Pancreas (tissue), 10 donors: ENCODE measurements at regions not wholly inside any gene's neighbourhood (a gene's known extent, or its start where the extent isn't known, plus 50 kb on each side); places are given as distances from the start of the nearest gene placed in this dataset.
"Not testable (repeated sequence)": the region's sequence is repeated elsewhere in the genome, so short reads cannot be mapped to it uniquely, and the experiment has no call there.

ENCODE experiments used
- ATAC-seq, 4 donors: fragments of 200-7000 bp; cut with Tn5 transposase; one replicate each; pipeline versions ENCODE4 v1.8.0 to v1.9.1; 2020; ENCODE audit warnings: mild to moderate bottlenecking in 4 of 4, moderate library complexity in 4 of 4
- DNase-seq, 6 donors: peaks; one replicate each; pipeline ENCODE4 v3.0.0-alpha.2; 2020
- FAIRE-seq: peaks from 2 replicates; lab custom pipeline; 2012; peaks lifted over from hg19 to GRCh38; lab: Jason Lieb, UNC
- H3K27ac ChIP-seq, 4 donors: fragments of 200-600 bp; sonication (generic); 1 replicate in 3 of 4; 2 replicates in 1 of 4; pipeline versions ENCODE4 v1.5.0 to v1.8.0; 2020
- H3K27me3 ChIP-seq, 4 donors: fragments of 200-600 bp; one replicate each; pipeline ENCODE4 v1.8.0; 2021
- H3K36me3 ChIP-seq, 3 donors: fragments of 200-600 bp; sonication (generic) in 1 of 3; one replicate each; pipeline versions ENCODE4 v1.5.0 to v1.8.0; 2020 to 2021
- H3K4me1 ChIP-seq, 3 donors: fragments of 200-600 bp; one replicate each; pipeline ENCODE4 v1.8.0; 2021
- H3K4me3 ChIP-seq, 4 donors: fragments of 200-600 bp; sonication (generic) in 2 of 4; one replicate each; pipeline versions ENCODE4 v1.5.0 to v1.8.0; 2020 to 2021
- H3K9me3 ChIP-seq, 4 donors: fragments of 200-600 bp; one replicate each; pipeline ENCODE4 v1.8.0; 2021
- CTCF ChIP-seq, 4 donors: fragments of 200-600 bp; sonication (generic) in 3 of 4; IDR thresholded peaks; one replicate each; pipeline versions ENCODE4 v1.5.0 to v1.8.0; 2021; ENCODE audit warnings: antibody characterized with exemption in 4 of 4
- WGBS, 2 donors: extraction: QIAGEN DNeasy Blood & Tissue Kit; methylation state at CpG; one replicate each; pipeline ENCODE4 v1.1.7; 2013; 5-methylcytosine and 5-hydroxymethylcytosine counted together
- intact Hi-C, 3 donors: fragments of 100-400 bp; cut with DNase I; formaldehyde crosslinking; loops; one replicate each; pipeline versions ENCODE4 v1.11.1 to v1.14.2; 2022
- donor health status: healthy with polysubstance abuse.
- donor health status: DM: no; HTN: no; CAD: no; lungs with moderate emphysema.
- donor health status: DM: no; HTN: no; CAD: no.
- donor health status: control.
- donor health status: control.
- donor health status: Bipolar disorder and iron deficiency.
- donor health status: DM: yes; HTN: yes; CAD: no.
- donor health status: DM: no; HTN: no; CAD: no.
- donor health status: DM: no; HTN: no; CAD: no.
- donor health status: DM: yes; HTN: yes; CAD: no.

- DNase-seq, H3K27me3 ChIP-seq, ATAC-seq, intact Hi-C loops, H3K4me3 ChIP-seq, H3K27ac ChIP-seq, H3K36me3 ChIP-seq, H3K9me3 ChIP-seq, H3K4me1 ChIP-seq, FAIRE-seq: not testable (repeated sequence)
- 78 to 83% methylated on average over 21 of the region's 21 CpGs for WGBS, 2 donors
Measured at GRCh38 chr16:29234536-29235275, 171.8 kb downstream of the NPIPB11 start.

GRCh38 chr16:29233705-29234404, 172.7 kb downstream of the NPIPB11 start:
- H3K9me3 ChIP-seq, H3K4me1 ChIP-seq, H3K27ac ChIP-seq, intact Hi-C loops, H3K4me3 ChIP-seq, H3K27me3 ChIP-seq, FAIRE-seq, H3K36me3 ChIP-seq, ATAC-seq: not testable (repeated sequence)
- peak in 1 of 6 donors; percentile 34 for DNase-seq
- WGBS, 2 donors: 87 to 90% methylated on average over 23 of the region's 23 CpGs

GRCh38 chr16:29232811-29233704, 173.5 kb downstream of the NPIPB11 start:
- ATAC-seq (no peak), FAIRE-seq (no peak), DNase-seq (no peak)
- 65 to 80% methylated on average over 30 of the region's 30 CpGs for WGBS, 2 donors
- Histone ChIP-seq H3K27ac (no peak overlapping the region), H3K4me1 (no peaks in the 10 kb centered on the region), H3K36me3 (no peaks in the 10 kb centered on the region), H3K27me3 (no peaks in the 10 kb centered on the region), H3K9me3 (no peaks in the 10 kb centered on the region), H3K4me3 (no peak overlapping the region)
- intact Hi-C loops: no loop called here
- no peak for TF ChIP-seq CTCF (IDR thresholded peaks at IDR 0.05)

GRCh38 chr16:29232160-29232705, 174.3 kb downstream of the NPIPB11 start:
- H3K36me3 ChIP-seq, intact Hi-C loops, H3K27ac ChIP-seq, DNase-seq, H3K27me3 ChIP-seq, FAIRE-seq, H3K9me3 ChIP-seq, H3K4me3 ChIP-seq, H3K4me1 ChIP-seq, ATAC-seq: not testable (repeated sequence)
- 68 to 86% methylated on average over 10 of the region's 10 CpGs for WGBS, 2 donors

- H3K4me3 ChIP-seq: no peak overlapping the region
- DNase-seq (no peak), ATAC-seq (no peak), FAIRE-seq (no peak)
- TF ChIP-seq CTCF (IDR thresholded peaks at IDR 0.05): no peak
- intact Hi-C loops: no loop called here
- WGBS, 2 donors: 54 to 79% methylated on average over 11 to 18 of the region's 18 CpGs
- H3K27ac ChIP-seq: no peak overlapping the region
- H3K4me1 ChIP-seq: no peaks in the 10 kb centered on the region
- no peaks in the 10 kb centered on the region for H3K27me3 ChIP-seq
- H3K9me3 ChIP-seq: no peaks in the 10 kb centered on the region
- no peaks in the 10 kb centered on the region for H3K36me3 ChIP-seq
Measured at GRCh38 chr16:29231244-29231643, 175.3 kb downstream of the NPIPB11 start.

- WGBS, 2 donors: 71 to 88% methylated on average over 22 of the region's 22 CpGs
- intact Hi-C loops: no loop called here
- no peak overlapping the region for H3K4me3 ChIP-seq
- no peak overlapping the region for H3K27ac ChIP-seq
- ATAC-seq (no peak), FAIRE-seq (no peak), DNase-seq (no peak)
- no peaks in the 10 kb centered on the region for H3K9me3 ChIP-seq
- no peaks in the 10 kb centered on the region for H3K4me1 ChIP-seq
- H3K36me3 ChIP-seq: no peaks in the 10 kb centered on the region
- no peak for TF ChIP-seq CTCF (IDR thresholded peaks at IDR 0.05)
- no peaks in the 10 kb centered on the region for H3K27me3 ChIP-seq
Measured at GRCh38 chr16:29230671-29231096, 175.8 kb downstream of the NPIPB11 start.

GRCh38 chr16:29230006-29230668, 176.4 kb downstream of the NPIPB11 start:
- H3K4me1 ChIP-seq, FAIRE-seq, H3K9me3 ChIP-seq, H3K27ac ChIP-seq, H3K36me3 ChIP-seq, intact Hi-C loops, H3K4me3 ChIP-seq, ATAC-seq, H3K27me3 ChIP-seq: not testable (repeated sequence)
- 71 to 89% methylated on average over 20 to 21 of the region's 21 CpGs for WGBS, 2 donors
- peak in 1 of 6 donors; percentile 51 for DNase-seq

GRCh38 chr16:29229616-29230005, 176.9 kb downstream of the NPIPB11 start:
- H3K27ac ChIP-seq, DNase-seq, ATAC-seq, H3K4me3 ChIP-seq, H3K27me3 ChIP-seq, H3K36me3 ChIP-seq, H3K4me1 ChIP-seq, FAIRE-seq, H3K9me3 ChIP-seq, intact Hi-C loops: not testable (repeated sequence)
- 69 to 77% methylated on average over 8 of the region's 8 CpGs for WGBS, 2 donors
